ENCODE measurements at regions not wholly inside any gene's neighbourhood (a gene's known extent, or its start where the extent isn't known, plus 50 kb on each side); places are given as distances from the start of the nearest gene placed in this dataset.

DNA sequence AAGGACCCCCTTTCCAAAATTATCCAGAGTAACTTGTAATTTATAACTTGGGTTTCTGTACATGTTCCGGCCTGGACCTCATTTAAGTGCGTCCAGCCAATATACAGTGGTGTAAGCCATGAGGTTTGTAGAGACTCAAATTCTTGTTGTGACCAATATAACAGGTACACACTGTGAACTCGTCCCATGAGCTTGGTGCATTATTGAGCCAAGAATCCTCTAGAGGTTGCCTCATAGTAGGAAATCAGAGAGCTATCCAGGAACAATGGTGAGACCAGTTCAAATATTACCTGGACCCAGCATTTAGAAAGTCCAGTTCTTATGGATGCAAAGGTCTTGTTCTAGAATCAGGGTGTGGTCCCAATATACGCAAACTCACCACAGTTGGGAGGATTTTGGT, 138.2 kb downstream of the NPIPB5 start:
- H3K9me3 ChIP-seq (replicated peaks; ENCODE audit: control insufficient read depth, insufficient read depth, low read depth, low read length) = no peaks in the 10 kb centered on the region
- H3K79me2 ChIP-seq (ENCODE audit: control insufficient read depth, insufficient read depth, low read length) = no peaks in the 10 kb centered on the region
- no peak overlapping the region for H3K27ac ChIP-seq (ENCODE audit: extremely low read depth, low read depth, low read length)
- no peak overlapping the region for H3K9ac ChIP-seq (ENCODE audit: insufficient read depth in 1 of 2, low read depth in 2 of 2, low read length in 2 of 2)
- no peak overlapping the region for H3K4me2 ChIP-seq (ENCODE audit: insufficient read depth, low read length)
- DNase-seq (ENCODE audit: extremely low read depth in 1 of 4, low spot score in 3 of 4) = no peak
- H4K20me1 ChIP-seq (replicated peaks; ENCODE audit: control insufficient read depth, insufficient read depth, low read length) = no peaks in the 10 kb centered on the region
- H3K36me3 ChIP-seq (ENCODE audit: control insufficient read depth, insufficient read depth, low read length) = no peaks in the 10 kb centered on the region
- no TSS peak for BruUV-seq (replicated peaks)
- TF ChIP-seq SRSF7 (optimal IDR thresholded peaks at IDR 0.05; ENCODE audit: low read depth, low read length) = no peak
- TF ChIP-seq ELF4 (CRISPR knock-in tag; IDR thresholded peaks at IDR 0.05) = no peak
- TF ChIP-seq NR2C1 (IDR thresholded peaks at IDR 0.05) = no peak
- TF ChIP-seq NR2C1 (tag; IDR thresholded peaks at IDR 0.05) = no peak
- no peak for TF ChIP-seq HNRNPK (IDR thresholded peaks at IDR 0.05; ENCODE audit: low read depth, low read length, poor library complexity, severe bottlenecking)
- no peak for TF ChIP-seq ZBED1 (IDR thresholded peaks at IDR 0.05)
- no peak for TF ChIP-seq SREBF1 (IDR thresholded peaks at IDR 0.05; ENCODE audit: borderline replicate concordance, low read depth, low read length)
- no peak for TF ChIP-seq GABPA (tag; conservative IDR thresholded peaks at IDR 0.05; ENCODE audit: low read depth)
- TF ChIP-seq, protein P1, sequence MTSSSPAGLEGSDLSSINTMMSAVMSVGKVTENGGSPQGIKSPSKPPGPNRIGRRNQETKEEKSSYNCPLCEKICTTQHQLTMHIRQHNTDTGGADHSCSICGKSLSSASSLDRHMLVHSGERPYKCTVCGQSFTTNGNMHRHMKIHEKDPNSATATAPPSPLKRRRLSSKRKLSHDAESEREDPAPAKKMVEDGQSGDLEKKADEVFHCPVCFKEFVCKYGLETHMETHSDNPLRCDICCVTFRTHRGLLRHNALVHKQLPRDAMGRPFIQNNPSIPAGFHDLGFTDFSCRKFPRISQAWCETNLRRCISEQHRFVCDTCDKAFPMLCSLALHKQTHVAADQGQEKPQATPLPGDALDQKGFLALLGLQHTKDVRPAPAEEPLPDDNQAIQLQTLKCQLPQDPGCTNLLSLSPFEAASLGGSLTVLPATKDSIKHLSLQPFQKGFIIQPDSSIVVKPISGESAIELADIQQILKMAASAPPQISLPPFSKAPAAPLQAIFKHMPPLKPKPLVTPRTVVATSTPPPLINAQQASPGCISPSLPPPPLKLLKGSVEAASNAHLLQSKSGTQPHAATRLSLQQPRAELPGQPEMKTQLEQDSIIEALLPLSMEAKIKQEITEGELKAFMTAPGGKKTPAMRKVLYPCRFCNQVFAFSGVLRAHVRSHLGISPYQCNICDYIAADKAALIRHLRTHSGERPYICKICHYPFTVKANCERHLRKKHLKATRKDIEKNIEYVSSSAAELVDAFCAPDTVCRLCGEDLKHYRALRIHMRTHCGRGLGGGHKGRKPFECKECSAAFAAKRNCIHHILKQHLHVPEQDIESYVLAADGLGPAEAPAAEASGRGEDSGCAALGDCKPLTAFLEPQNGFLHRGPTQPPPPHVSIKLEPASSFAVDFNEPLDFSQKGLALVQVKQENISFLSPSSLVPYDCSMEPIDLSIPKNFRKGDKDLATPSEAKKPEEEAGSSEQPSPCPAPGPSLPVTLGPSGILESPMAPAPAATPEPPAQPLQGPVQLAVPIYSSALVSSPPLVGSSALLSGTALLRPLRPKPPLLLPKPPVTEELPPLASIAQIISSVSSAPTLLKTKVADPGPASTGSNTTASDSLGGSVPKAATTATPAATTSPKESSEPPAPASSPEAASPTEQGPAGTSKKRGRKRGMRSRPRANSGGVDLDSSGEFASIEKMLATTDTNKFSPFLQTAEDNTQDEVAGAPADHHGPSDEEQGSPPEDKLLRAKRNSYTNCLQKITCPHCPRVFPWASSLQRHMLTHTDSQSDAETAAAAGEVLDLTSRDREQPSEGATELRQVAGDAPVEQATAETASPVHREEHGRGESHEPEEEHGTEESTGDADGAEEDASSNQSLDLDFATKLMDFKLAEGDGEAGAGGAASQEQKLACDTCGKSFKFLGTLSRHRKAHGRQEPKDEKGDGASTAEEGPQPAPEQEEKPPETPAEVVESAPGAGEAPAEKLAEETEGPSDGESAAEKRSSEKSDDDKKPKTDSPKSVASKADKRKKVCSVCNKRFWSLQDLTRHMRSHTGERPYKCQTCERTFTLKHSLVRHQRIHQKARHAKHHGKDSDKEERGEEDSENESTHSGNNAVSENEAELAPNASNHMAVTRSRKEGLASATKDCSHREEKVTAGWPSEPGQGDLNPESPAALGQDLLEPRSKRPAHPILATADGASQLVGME (CRISPR knock-in tag; IDR thresholded peaks at IDR 0.05) = no peak
- TF ChIP-seq, protein P2, sequence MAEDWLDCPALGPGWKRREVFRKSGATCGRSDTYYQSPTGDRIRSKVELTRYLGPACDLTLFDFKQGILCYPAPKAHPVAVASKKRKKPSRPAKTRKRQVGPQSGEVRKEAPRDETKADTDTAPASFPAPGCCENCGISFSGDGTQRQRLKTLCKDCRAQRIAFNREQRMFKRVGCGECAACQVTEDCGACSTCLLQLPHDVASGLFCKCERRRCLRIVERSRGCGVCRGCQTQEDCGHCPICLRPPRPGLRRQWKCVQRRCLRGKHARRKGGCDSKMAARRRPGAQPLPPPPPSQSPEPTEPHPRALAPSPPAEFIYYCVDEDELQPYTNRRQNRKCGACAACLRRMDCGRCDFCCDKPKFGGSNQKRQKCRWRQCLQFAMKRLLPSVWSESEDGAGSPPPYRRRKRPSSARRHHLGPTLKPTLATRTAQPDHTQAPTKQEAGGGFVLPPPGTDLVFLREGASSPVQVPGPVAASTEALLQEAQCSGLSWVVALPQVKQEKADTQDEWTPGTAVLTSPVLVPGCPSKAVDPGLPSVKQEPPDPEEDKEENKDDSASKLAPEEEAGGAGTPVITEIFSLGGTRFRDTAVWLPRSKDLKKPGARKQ (CRISPR knock-in tag; IDR thresholded peaks at IDR 0.05) = no peak
- no peak for TF ChIP-seq NONO (IDR thresholded peaks at IDR 0.05; ENCODE audit: low read depth in 2 of 2, low read length in 1 of 2)
- TF ChIP-seq SREBF2 (CRISPR knock-in tag; IDR thresholded peaks at IDR 0.05) = no peak
- TF ChIP-seq, protein P3, sequence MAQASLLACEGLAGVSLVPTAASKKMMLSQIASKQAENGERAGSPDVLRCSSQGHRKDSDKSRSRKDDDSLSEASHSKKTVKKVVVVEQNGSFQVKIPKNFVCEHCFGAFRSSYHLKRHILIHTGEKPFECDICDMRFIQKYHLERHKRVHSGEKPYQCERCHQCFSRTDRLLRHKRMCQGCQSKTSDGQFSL (CRISPR knock-in tag; IDR thresholded peaks at IDR 0.05) = no peak
- TF ChIP-seq, protein P3 (tag; IDR thresholded peaks at IDR 0.05) = no peak
- TF ChIP-seq FOXJ2 (tag; IDR thresholded peaks at IDR 0.05) = no peak
- no peak for TF ChIP-seq MCM7 (IDR thresholded peaks at IDR 0.05)
- H3K27me3 ChIP-seq (ENCODE audit: control insufficient read depth in 2 of 2, insufficient read depth in 2 of 2, low read length in 2 of 2) = peaks cover 0 to 2% of the 10 kb centered on the region in 2 experiments; a peak in 1 of 5 replicates
- in situ Hi-C loops (cut with MboI) = no loop called here
- POLR2A ChIA-PET = interaction anchor here (0.9 to 1.3 kb wide), 2 partner anchors 15 to 31 kb away, joined by 3 to 5 read pairs; no protein-coding TSS in a partner anchor
- H3K4me3 ChIP-seq = no peak overlapping the region
- WGBS (ENCODE audit: insufficient coverage, low coverage, missing lambda C conversion rate) = 4% methylated on average over 4 of the region's 4 CpGs
- intact Hi-C loops (cut with micrococcal nuclease) = no loop called here
- no peak for ATAC-seq
- no peak overlapping the region for H2AFZ ChIP-seq (ENCODE audit: low read depth, low read length)
- FAIRE-seq = no peak
- no peaks in the 10 kb centered on the region for H3K4me1 ChIP-seq (replicated peaks in 1 of 2; ENCODE audit: control insufficient read depth in 2 of 2, insufficient read depth in 2 of 2, low read length in 2 of 2)
- no peaks in the 10 kb centered on the region for H3K9me1 ChIP-seq (ENCODE audit: control insufficient read depth, insufficient read depth, low read length)
- CTCF ChIA-PET (ENCODE audit: low intra/inter-chr PET ratio) = no interaction called here

Measured in K562 (cell line).